RCC 7860 (cell line): ENCODE measurements at regions not wholly inside any gene's neighbourhood (a gene's known extent, or its start where the extent isn't known, plus 50 kb on each side); places are given as distances from the start of the nearest gene placed in this dataset.

Source experiments
- DNase-seq: peaks from one replicate; pipeline ENCODE4 v3.0.0-alpha.2; 2015; ENCODE audit warnings: low spot score
- FAIRE-seq: peaks from 2 replicates; lab custom pipeline; 2012; peaks lifted over from hg19 to GRCh38; lab: Jason Lieb, UNC

DNA sequence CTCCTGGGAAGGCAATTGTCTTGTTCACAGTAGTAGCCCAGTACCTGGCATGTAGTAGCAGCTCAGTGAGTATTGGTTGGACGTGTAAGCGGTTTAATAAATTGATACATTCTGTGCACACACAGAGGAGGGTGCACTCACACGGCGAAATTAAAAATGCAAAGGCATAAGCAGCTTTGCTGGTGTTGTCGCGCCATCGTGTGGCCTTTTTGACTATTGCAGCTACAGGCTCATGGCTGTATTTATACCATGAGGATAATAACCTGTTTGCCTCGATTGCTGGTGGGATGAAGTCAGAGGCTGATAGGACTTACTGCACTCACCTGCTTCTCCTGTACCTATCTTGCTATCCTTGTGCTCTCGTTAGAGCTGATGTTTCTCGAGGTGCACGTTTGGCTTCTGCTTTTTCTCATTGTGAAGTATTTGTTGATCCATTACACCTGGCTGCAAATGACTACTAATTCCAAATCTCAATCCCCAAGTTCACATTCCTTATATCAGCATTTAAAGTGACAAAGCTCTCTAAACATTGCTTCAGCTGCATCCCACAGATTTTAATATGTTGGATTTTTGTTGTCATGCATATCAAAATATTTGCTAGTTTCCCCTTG is 61.5 kb downstream of the TBXT start:
- DNase-seq (peak; percentile 17), FAIRE-seq (no peak)

- FAIRE-seq (no peak), DNase-seq (no peak)
Measured at GRCh38 chr6:166105341-166106075, 62.1 kb downstream of the TBXT start.

DNA sequence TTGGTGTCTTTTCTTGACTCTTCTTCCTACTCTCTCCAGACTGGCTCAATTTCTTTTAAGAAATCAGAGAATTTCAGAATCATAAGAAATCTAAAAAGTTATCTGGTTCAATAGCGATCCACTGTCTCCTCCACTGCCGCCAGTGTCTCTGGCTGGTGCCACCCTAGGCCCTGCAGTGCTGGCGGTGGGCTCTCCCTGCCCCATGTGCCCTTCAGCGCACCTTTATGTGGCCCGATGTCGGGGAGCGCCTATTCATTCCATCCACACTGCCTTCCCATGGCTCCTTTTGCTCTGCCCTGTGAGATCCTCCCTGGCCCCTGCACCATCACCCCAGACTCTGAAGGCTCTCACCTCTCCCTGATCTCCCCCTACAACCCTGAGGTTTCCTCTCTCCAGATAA is 62.8 kb downstream of the TBXT start:
- FAIRE-seq (no peak), DNase-seq (no peak)

- DNase-seq (no peak), FAIRE-seq (no peak)
Measured at GRCh38 chr6:166104107-166104506, 63.5 kb downstream of the TBXT start.

- DNase-seq, result no peak
- no peak for FAIRE-seq
Measured at GRCh38 chr6:166101819-166102419, 65.7 kb downstream of the TBXT start.

- no peak for DNase-seq
- FAIRE-seq, result no peak
Measured at GRCh38 chr6:166097914-166098522, 69.6 kb downstream of the TBXT start.

DNA sequence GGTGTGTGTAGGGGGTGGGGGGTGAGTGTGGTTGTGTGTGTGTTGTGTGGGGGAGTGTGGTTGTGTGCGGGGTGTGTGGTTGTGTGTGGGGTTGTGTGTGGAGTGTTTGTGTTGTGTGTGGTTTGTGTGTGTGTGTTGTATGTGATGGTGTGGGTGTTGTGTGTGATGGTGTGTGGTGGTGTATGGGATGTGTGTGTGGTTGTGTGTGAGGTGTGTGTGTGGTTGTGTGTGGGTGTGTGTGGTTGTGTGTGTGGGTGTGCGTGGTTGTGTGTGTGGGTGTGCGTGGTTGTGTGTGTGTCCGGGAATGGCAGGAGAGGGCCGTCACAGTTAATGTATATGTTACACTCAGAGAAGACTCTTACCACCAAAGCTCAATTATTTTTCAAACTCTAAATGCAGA is 79.8 kb downstream of the TBXT start:
- FAIRE-seq (no peak), DNase-seq (no peak)

DNA sequence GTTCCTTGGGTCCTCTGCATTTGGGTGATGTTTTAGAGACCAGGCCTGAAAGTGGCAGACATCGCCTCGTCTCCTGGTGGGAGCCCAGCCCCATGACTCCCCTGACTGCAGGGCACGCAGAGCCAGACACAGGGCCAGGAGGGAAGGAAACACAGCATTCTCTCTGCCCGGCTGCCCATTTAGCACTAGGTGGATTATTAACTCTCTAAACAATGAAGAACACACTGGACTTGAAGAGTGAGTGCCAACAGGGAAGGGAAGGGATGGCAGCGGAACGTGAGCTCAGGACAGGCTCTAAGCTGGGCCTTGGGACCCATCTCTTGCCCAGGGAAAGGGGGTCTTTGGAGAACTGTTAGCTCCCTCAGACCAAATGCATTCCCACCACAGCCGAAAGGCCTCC is 80.4 kb downstream of the TBXT start:
- DNase-seq (no peak), FAIRE-seq (no peak)

GRCh38 chr6:166085500-166085899 is 82.2 kb downstream of the TBXT start:
- no peak for FAIRE-seq
- DNase-seq, result no peak

DNA sequence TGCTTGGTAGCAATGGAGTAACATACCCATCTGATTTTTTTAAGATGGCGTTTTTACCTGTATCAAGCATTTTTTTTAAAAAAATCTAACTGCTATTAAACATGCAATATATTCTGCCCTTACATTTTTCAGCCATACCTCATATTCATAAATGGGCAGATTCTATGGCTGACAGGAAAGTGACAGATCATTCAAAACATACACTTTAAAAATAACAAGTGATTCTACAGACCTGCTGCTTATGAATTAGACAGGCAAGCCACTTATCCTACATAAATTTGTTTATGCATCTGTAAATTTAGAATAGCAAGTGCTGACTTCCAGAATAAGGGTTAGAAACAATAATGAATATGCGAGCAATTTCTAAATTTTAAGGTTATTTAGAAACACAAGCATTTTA is 82.7 kb downstream of the TBXT start:
- FAIRE-seq (no peak), DNase-seq (no peak)

- DNase-seq (no peak), FAIRE-seq (no peak)
Measured at GRCh38 chr6:166079841-166080240, 87.8 kb downstream of the TBXT start.

DNA sequence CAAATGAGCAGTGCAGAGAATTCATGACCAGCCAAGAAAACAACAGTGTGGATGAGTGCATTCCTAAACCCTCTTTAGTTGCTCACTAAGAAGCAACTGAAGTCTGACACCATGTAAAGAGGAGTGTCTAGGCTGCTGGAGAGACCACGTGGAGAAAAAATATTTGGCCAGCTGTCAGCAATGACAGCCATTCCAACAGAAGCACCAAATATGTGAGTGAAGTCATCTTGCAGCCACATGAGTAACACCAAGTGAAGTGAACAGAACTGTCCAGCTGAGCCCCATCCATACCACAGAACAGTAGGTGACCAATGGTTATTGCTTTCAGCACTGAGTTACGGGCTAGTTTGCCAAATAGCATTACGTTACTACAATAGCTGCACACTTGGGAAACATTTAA is 89.4 kb downstream of the TBXT start:
- FAIRE-seq (no peak), DNase-seq (peak; percentile 58)

- FAIRE-seq (no peak), DNase-seq (no peak)
Measured at GRCh38 chr6:166076625-166077024, 91.0 kb downstream of the TBXT start.

GRCh38 chr6:166075925-166076324 is 91.7 kb downstream of the TBXT start:
- DNase-seq (no peak), FAIRE-seq (no peak)

GRCh38 chr6:166075186-166075585 is 92.5 kb downstream of the TBXT start:
- FAIRE-seq, result no peak

DNA sequence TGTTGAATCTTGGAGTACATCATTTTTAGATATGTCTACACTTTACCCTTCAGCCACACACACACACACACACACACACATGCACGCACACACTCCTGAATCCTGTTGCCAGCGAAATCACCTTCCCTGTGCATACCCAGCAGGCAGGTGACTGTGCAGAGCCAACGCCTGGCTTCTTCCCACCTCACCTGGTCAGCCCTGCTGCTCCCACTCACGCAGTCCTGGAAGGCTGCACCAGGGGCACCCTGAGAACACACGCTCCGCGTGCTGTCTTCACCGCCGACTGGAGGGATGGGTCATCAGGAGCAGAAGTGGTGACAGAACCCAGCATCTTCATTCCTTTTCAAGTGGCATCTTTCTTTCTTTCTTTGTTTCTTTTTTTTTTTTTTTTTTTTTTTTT is 94.6 kb downstream of the TBXT start:
- DNase-seq, result no peak
- no peak for FAIRE-seq

More at GRCh38 chr6:166075186-166075585, 92.5 kb downstream of the TBXT start:
- DNase-seq, result no peak

GRCh38 chr6:166068768-166069167 is 98.9 kb downstream of the TBXT start:
- FAIRE-seq, result no peak
- no peak for DNase-seq

DNA sequence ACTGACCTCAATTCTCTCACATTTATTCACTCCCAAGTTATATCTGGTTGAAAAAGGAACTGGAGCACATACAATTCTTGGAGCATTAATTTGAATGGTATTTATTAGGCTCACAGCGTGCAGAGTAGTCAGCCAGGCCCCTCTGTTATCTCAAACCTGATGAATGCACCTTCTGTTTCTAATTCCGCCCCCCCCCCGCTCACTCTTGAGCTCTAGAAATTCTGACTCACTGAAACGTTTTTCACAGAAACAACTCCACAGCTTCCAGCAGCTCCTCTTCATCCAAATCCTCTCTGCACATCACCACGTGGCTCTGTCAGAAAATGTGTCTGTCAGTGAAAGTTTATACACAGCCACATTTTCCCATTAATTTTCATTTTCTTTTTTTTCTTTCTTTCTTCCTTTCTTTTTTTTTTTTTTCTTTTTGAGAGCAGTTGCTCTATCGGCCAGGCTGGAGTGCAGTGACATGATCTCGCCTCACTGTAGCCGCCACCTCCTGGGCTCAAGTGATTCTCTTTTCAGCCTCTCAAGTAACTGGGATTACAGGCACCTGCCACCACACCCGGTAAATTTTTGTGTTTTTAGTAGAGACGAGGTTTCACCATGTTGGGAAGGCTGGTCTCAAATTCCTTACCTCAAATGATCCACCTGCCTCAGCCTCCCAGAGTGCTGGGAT is 109.4 kb downstream of the TBXT start:
- FAIRE-seq (no peak), DNase-seq (no peak)

- no peak for DNase-seq
- no peak for FAIRE-seq
Measured at GRCh38 chr6:166057431-166057830, 110.2 kb downstream of the TBXT start.

- FAIRE-seq (no peak), DNase-seq (no peak)
Measured at GRCh38 chr6:166056637-166057036, 111.0 kb downstream of the TBXT start.

GRCh38 chr6:166055801-166056200 is 111.8 kb downstream of the TBXT start:
- FAIRE-seq (no peak), DNase-seq (no peak)
